H9 (cell line): ENCODE measurements at regions not wholly inside any gene's neighbourhood (a gene's known extent, or its start where the extent isn't known, plus 50 kb on each side); places are given as distances from the start of the nearest gene placed in this dataset.

Source experiments
- DNase-seq: peaks from one replicate; pipeline ENCODE4 v3.0.0-alpha.2; 2017
- H2AFZ ChIP-seq: one replicate; pipeline ENCODE4 v1.6.1; 2013; ENCODE audit warnings: mild to moderate bottlenecking, low read length, control low read depth, moderate library complexity
- H2AK5ac ChIP-seq: 2 replicates; pipeline ENCODE4 v1.6.1; 2013; ENCODE audit warnings: low read length, control low read depth, mixed read lengths; ENCODE audit not compliant: insufficient read length
- H2BK120ac ChIP-seq: one replicate; pipeline ENCODE4 v1.6.1; 2013; ENCODE audit warnings: low read depth, mild to moderate bottlenecking, low read length, control low read depth, inconsistent platforms; ENCODE audit not compliant: poor library complexity, severe bottlenecking
- H2BK12ac ChIP-seq: 2 replicates; pipeline ENCODE4 v1.6.1; 2013; ENCODE audit warnings: low read length, control low read depth, mixed read lengths, low read depth; ENCODE audit not compliant: insufficient read length
- H2BK15ac ChIP-seq: 2 replicates; pipeline ENCODE4 v1.6.1; 2013; ENCODE audit warnings: low read depth, low read length, control low read depth
- H2BK20ac ChIP-seq: one replicate; pipeline ENCODE4 v1.6.1; 2013; ENCODE audit warnings: low read depth, mild to moderate bottlenecking, low read length, control low read depth, inconsistent platforms; ENCODE audit not compliant: poor library complexity, severe bottlenecking
- H2BK5ac ChIP-seq: 2 replicates; pipeline ENCODE4 v1.6.1; 2013; ENCODE audit warnings: low read length, control low read depth, mixed read lengths; ENCODE audit not compliant: insufficient read length
- H3K14ac ChIP-seq: 2 replicates; pipeline ENCODE4 v1.6.1; 2013; ENCODE audit warnings: low read length, control low read depth; ENCODE audit not compliant: insufficient read depth
- H3K18ac ChIP-seq: 2 replicates; pipeline ENCODE4 v1.6.1; 2013; ENCODE audit warnings: low read depth, mild to moderate bottlenecking, mixed read lengths, low read length, control low read depth; ENCODE audit not compliant: insufficient read length
- H3K23ac ChIP-seq: 2 replicates; pipeline ENCODE4 v1.6.1; 2013; ENCODE audit warnings: low read length, control low read depth, mixed read lengths, low read depth; ENCODE audit not compliant: insufficient read length
- H3K23me2 ChIP-seq: 2 replicates; pipeline ENCODE4 v1.6.1; 2013; ENCODE audit warnings: low read depth, mild to moderate bottlenecking, mixed read lengths, low read length, control low read depth; ENCODE audit not compliant: insufficient read length, poor library complexity, severe bottlenecking
- H3K27ac ChIP-seq: 2 replicates; pipeline ENCODE4 v1.5.1; 2013; ENCODE audit warnings: low read length, control low read depth, mixed read lengths, low read depth; ENCODE audit not compliant: insufficient read length
- H3K27me3 ChIP-seq: 2 replicates; pipeline ENCODE4 v1.6.1; 2013; ENCODE audit warnings: low read length, control low read depth, inconsistent platforms; ENCODE audit not compliant: insufficient read depth
- H3K4ac ChIP-seq: 2 replicates; pipeline ENCODE4 v1.6.1; 2013; ENCODE audit warnings: low read depth, mild to moderate bottlenecking, control low read depth, inconsistent platforms, low read length, moderate library complexity
- H3K4me1 ChIP-seq: 2 replicates; pipeline ENCODE4 v1.6.1; 2013; ENCODE audit warnings: low read length, control low read depth, inconsistent platforms; ENCODE audit not compliant: insufficient read depth
- H3K4me2 ChIP-seq: 2 replicates; pipeline ENCODE4 v1.6.1; 2013; ENCODE audit warnings: low read length, control low read depth, mixed read lengths; ENCODE audit not compliant: insufficient read length, insufficient read depth
- H3K56ac ChIP-seq: 2 replicates; pipeline ENCODE4 v1.6.1; 2013; ENCODE audit warnings: low read depth, mild to moderate bottlenecking, mixed read lengths, low read length, control low read depth; ENCODE audit not compliant: insufficient read length
- H3K79me1 ChIP-seq: 2 replicates; pipeline ENCODE4 v1.6.1; 2013; ENCODE audit warnings: low read depth, mild to moderate bottlenecking, moderate library complexity, low read length, control low read depth, inconsistent platforms; ENCODE audit not compliant: insufficient read depth, poor library complexity, severe bottlenecking
- H3K79me2 ChIP-seq: 2 replicates; pipeline ENCODE4 v1.6.1; 2013; ENCODE audit warnings: low read length, control low read depth, inconsistent platforms; ENCODE audit not compliant: insufficient read depth
- H3K9ac ChIP-seq: 2 replicates; pipeline ENCODE4 v1.6.1; 2013; ENCODE audit warnings: low read length, control low read depth, mixed read lengths; ENCODE audit not compliant: insufficient read length; ENCODE audit errors: extremely low read depth
- H3K9me3 ChIP-seq: one replicate; pipeline ENCODE4 v1.6.1; 2013; ENCODE audit warnings: low read depth, low read length, inconsistent platforms; ENCODE audit not compliant: control insufficient read depth
- H3T11ph ChIP-seq: one replicate; pipeline ENCODE4 v1.6.1; 2013; ENCODE audit warnings: mild to moderate bottlenecking, low read length, control low read depth, inconsistent platforms
- H4K20me1 ChIP-seq: one replicate; pipeline ENCODE4 v1.6.1; 2013; ENCODE audit not compliant: control insufficient read depth, insufficient read length, insufficient read depth
- H4K5ac ChIP-seq: 2 replicates; pipeline ENCODE4 v1.6.1; 2013; ENCODE audit warnings: low read depth, mild to moderate bottlenecking, mixed read lengths, low read length, control low read depth; ENCODE audit not compliant: insufficient read length
- H4K8ac ChIP-seq: replicated peaks from 2 replicates; pipeline ENCODE4 v1.6.1; 2013; ENCODE audit warnings: low read length, control low read depth, mixed read lengths, low read depth; ENCODE audit not compliant: insufficient read length
- H4K91ac ChIP-seq: 2 replicates; pipeline ENCODE4 v1.6.1; 2013; ENCODE audit warnings: low read depth, mild to moderate bottlenecking, moderate library complexity, mixed read lengths, low read length, control low read depth; ENCODE audit not compliant: insufficient read length
- H3K27ac Mint-ChIP-seq, 3 experiments: 2 replicates in 2 of 3; 3 replicates in 1 of 3; pipeline ENCODE4 v1.8.0; 2020 to 2021; ENCODE audit warnings: mixed read lengths in 3 of 3, mild to moderate bottlenecking in 1 of 3, moderate library complexity in 1 of 3
- H3K27me3 Mint-ChIP-seq: 2 replicates; pipeline ENCODE4 v1.8.0; 2021; ENCODE audit warnings: low read depth, mild to moderate bottlenecking, moderate library complexity, mixed read lengths
- H3K36me3 Mint-ChIP-seq, 3 experiments: 2 replicates in 2 of 3; 3 replicates in 1 of 3; pipeline ENCODE4 v1.8.0; 2020 to 2021; ENCODE audit warnings: low read depth in 3 of 3, mixed read lengths in 3 of 3; ENCODE audit not compliant: insufficient read depth in 1 of 3
- H3K4me1 Mint-ChIP-seq, 2 experiments: 2 replicates each; pipeline ENCODE4 v1.8.0; 2020; ENCODE audit warnings: mixed read lengths in 2 of 2
- H3K4me3 Mint-ChIP-seq, 2 experiments: 2 replicates in 1 of 2; 3 replicates in 1 of 2; pipeline ENCODE4 v1.8.0; 2020 to 2021; ENCODE audit warnings: mild to moderate bottlenecking in 2 of 2, mixed read lengths in 2 of 2, moderate library complexity in 1 of 2
- H3K9me3 Mint-ChIP-seq, 2 experiments: 2 replicates in 1 of 2; 3 replicates in 1 of 2; pipeline ENCODE4 v1.8.0; 2020; ENCODE audit warnings: mild to moderate bottlenecking in 2 of 2, mixed read lengths in 2 of 2, moderate library complexity in 1 of 2
- WGBS: extraction: QIAGEN DNeasy Blood & Tissue Kit; methylation state at CpG from one replicate; pipeline ENCODE4 v1.1.7; 2013; ENCODE audit warnings: missing lambda C conversion rate, low lambda C conversion rate, mixed read lengths; ENCODE audit not compliant: insufficient read length; ENCODE audit errors: extremely low coverage; 5-methylcytosine and 5-hydroxymethylcytosine counted together
- TF ChIP-seq, protein P1 (sequence below): fragments of 200-600 bp; sonication (generic); conservative IDR thresholded peaks from 3 replicates; pipeline ENCODE4 v1.8.0; 2021; ENCODE audit warnings: antibody characterized with exemption, mild to moderate bottlenecking

DNA sequence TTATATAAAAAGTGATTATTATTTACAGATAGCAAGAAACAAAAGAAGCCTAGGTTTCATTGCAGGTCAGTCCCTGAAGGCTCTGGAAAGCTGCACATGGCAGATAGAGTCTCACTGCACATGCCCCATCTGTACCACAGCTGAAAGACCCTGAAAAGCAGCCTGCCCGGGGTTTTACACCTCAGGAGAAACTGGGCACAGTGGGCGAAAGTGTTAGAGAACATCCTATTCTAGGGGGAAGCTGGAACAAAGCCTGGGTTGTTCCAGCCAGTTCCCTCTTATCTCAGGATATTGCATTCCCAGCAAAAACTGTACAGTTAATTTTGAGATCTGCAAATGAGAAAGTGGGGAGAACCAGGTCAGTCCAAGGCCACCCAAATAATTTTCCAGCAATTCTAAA, 419.7 kb downstream of the CNTNAP4 start:
- Histone ChIP-seq H3K9ac (no peak overlapping the region), H4K20me1 (no peaks in the 10 kb centered on the region), H3K56ac (no peak overlapping the region), H4K91ac (no peak overlapping the region), H3K27me3 (no peaks in the 10 kb centered on the region), H4K5ac (no peak overlapping the region), H3K4me1 (no peaks in the 10 kb centered on the region), H3K4ac (no peak overlapping the region), H3K27ac (no peak overlapping the region), H3K18ac (no peak overlapping the region), H2BK120ac (no peak overlapping the region), H2BK5ac (no peak overlapping the region), H3T11ph (no peak overlapping the region), H3K14ac (no peak overlapping the region), H3K9me3 (no peaks in the 10 kb centered on the region), H4K8ac (no peak overlapping the region), H3K79me2 (no peaks in the 10 kb centered on the region), H2BK12ac (no peak overlapping the region), H3K23me2 (no peaks in the 10 kb centered on the region), H3K79me1 (no peaks in the 10 kb centered on the region), H3K4me2 (no peak overlapping the region), H3K23ac (no peak overlapping the region), H2BK20ac (no peak overlapping the region), H2AFZ (no peak overlapping the region), H2AK5ac (no peak overlapping the region), H2BK15ac (no peak overlapping the region)
- Mint-ChIP-seq H3K9me3 (no peaks in the 10 kb centered on the region; a peak in 3 of 5 replicates), H3K27me3 (peaks cover 6% of the 10 kb centered on the region), H3K4me1 (no peaks in the 10 kb centered on the region), H3K27ac (no peak overlapping the region), H3K36me3 (no peaks in the 10 kb centered on the region), H3K4me3 (no peak overlapping the region)
- TF ChIP-seq, protein P1, sequence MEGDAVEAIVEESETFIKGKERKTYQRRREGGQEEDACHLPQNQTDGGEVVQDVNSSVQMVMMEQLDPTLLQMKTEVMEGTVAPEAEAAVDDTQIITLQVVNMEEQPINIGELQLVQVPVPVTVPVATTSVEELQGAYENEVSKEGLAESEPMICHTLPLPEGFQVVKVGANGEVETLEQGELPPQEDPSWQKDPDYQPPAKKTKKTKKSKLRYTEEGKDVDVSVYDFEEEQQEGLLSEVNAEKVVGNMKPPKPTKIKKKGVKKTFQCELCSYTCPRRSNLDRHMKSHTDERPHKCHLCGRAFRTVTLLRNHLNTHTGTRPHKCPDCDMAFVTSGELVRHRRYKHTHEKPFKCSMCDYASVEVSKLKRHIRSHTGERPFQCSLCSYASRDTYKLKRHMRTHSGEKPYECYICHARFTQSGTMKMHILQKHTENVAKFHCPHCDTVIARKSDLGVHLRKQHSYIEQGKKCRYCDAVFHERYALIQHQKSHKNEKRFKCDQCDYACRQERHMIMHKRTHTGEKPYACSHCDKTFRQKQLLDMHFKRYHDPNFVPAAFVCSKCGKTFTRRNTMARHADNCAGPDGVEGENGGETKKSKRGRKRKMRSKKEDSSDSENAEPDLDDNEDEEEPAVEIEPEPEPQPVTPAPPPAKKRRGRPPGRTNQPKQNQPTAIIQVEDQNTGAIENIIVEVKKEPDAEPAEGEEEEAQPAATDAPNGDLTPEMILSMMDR, result no peak
- no peak for DNase-seq
- no CpG with 5 or more reads among the region's 2 CpGs for WGBS
